GDM1 (cell line): ENCODE measurements at regions not wholly inside any gene's neighbourhood (a gene's known extent, or its start where the extent isn't known, plus 50 kb on each side); places are given as distances from the start of the nearest gene placed in this dataset.

Experiments used
- DNase-seq: peaks from one replicate; lab custom pipeline; 2025; lab: John Stamatoyannopoulos, UW

- no peak for DNase-seq
These were observed 334.3 kb upstream of the MANEA start for GRCh38 chr6:95243053-95243452.

- no peak for DNase-seq
These were observed 332.6 kb upstream of the MANEA start for GRCh38 chr6:95244751-95245150.

GRCh38 chr6:95248499-95248898, 328.8 kb upstream of the MANEA start:
- no peak for DNase-seq

GRCh38 chr6:95249175-95249574, 328.2 kb upstream of the MANEA start:
- DNase-seq: no peak

DNA sequence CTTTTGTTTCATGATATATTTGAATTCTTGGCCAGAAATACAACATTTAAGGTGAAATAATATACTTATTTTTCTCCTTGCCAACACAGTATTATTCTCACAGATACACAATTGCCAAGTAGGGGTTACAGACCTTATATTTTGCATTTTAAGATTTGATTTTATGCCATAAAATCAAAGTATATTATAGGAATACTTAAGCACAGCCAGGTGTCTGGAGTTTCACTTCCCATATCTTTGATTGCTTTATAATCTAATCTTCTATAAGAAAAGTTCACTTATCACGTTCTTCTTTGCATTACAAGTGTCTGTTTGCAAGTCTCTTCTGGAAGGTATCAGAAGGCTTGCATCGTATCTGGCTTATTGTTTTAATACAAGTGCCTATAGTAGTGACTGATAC, 327.7 kb upstream of the MANEA start:
- no peak for DNase-seq

DNA sequence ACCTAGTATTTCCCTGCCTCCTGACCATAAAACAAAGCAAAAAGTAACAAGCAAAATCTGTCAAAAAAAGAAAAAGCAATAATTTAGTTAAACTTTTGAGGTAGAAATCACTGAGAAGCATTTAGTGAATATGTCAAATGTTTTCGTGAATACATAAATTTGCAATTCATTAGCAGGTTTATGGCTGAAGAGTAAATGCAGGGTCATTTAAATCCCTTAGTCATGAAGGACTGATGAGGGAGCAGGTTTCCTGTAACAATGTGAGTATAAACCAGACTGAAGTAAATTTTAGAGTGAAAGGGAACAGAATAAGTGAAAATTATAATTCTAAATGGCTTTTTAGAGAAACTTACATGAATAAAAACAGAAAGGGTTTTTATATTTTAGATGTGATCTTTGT, 313.5 kb upstream of the MANEA start:
- no peak for DNase-seq

- DNase-seq: no peak
These were observed 310.6 kb upstream of the MANEA start for GRCh38 chr6:95266537-95267258.

DNA sequence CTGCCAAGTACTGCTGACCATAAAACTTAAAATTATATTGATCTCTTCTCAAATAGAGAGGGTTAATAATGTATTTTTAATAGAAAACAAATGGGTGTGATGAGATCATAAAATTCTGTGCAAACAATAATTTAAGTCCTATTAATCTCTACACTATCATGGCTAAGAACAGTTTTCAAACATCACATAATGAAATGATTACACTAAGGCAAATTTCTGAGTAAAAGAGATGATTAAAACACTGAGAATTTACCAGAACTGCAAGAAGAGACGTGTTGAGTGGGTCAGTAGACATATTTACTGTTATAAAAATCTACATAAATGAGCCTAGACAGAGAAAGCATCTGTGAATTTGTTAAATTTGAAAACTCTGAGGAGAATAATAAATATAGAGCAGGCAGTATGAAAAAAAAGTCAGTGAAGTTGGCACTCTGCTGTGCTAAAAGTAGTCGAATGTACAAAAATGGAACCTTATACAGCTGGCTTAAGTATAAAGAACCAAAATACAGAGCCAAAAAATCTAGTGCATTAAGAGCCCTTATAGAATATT, 302.6 kb upstream of the MANEA start:
- no peak for DNase-seq

GRCh38 chr6:95279616-95280015, 297.7 kb upstream of the MANEA start:
- no peak for DNase-seq

DNA sequence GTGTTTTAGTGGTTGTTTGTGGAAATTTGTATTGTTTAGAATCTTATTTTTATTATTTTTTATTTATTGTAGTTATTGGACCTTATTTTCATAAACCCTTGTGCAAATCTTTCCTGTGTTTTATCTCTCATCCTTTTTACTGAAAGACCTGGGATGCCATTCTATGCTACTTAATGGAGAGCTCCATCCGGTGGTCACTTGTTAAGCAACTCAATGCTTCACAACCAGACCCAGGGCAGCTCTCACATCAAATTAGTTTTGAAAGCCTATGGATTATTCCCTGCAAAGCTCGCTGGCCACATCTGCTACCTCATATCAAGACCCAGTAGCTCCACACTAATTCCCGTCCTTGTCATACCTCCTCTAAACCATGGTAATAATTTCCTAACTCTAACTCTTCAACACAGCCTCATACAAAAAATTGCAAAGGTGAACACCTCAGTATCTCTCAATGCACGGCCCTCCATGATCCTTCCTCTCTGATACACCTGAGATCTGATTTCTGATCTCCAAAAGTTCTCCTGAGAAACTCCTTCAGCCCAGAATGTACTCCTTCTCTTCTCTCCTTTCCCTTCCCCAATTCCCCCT, 296.6 kb upstream of the MANEA start:
- DNase-seq: no peak

DNA sequence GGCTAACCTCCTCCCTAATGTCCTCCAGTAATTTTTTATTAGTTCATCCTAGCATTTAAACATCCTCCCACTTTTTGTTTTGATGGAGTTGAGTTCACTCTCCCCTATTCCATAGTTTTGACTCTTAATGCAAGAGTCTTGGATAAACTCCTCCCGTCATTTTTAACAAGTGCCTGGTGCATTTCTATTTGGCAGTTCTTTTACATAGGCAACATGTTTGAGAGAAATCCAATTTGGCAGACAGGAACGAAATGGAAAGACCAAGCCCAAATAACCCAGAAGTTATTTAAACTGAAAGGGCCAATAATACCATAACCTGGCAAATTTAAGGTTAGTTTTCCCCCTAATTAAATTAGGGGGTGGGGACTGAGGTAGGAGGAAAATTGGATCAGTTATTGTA, 291.5 kb upstream of the MANEA start:
- DNase-seq: no peak

- DNase-seq: no peak
These were observed 290.5 kb upstream of the MANEA start for GRCh38 chr6:95286874-95287273.

DNA sequence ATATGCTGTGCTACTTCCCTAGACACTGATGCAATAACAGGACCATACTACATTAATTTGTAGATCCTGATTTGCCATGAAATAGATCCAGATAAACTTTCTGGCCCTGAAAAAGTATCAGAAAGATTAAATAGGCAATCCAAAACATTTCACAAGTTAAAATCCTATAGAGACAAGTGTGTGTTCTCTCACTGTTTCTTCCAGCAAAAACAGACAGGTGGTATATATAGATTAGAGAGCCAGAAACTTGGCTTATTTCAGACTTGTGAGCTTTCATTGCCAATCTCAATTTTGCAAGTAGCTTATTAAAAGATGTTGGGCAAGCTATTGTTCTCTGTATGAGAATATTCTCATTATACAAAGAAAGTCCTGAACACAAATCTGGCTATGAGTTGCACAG, 289.1 kb upstream of the MANEA start:
- no peak for DNase-seq

- no peak for DNase-seq
These were observed 285.3 kb upstream of the MANEA start for GRCh38 chr6:95292011-95292410.

DNA sequence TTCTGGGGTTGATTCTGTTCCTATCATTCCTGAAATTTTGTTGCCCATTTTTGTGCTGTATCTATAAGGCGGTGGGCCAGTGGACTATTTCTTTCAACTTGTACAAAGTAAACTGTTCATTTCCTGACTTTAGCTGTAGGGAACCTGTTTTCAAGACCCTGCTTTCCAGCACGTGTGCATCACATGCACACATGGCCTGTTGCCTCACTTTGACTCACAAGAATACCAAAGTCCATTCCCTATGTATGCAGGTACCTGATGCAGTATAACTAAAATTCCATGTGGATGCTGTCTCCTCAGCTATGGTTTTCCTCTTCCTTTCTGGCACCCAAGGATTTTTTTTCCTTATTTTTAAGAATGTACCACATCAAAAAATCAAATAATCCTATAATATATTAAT, 284.1 kb upstream of the MANEA start:
- no peak for DNase-seq

DNA sequence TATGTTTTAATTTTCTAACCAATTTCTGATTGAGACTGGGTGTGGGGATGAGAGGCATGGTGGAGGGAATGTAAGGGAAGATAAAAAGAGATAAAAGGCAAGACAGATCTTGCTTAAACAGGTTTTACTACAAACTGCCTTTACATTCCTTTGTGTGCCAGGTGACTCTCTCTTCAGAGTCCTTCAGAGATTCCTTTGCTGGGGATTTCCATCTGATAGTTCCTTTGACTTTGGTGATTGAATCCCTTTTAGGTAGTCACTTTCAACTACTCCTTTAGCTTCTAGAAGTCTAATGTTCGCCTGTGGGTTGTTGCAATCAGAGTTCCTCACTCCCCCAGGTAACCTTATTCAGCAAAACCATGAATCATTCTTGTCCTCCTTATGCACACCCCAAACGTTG, 283.3 kb upstream of the MANEA start:
- DNase-seq: no peak

DNA sequence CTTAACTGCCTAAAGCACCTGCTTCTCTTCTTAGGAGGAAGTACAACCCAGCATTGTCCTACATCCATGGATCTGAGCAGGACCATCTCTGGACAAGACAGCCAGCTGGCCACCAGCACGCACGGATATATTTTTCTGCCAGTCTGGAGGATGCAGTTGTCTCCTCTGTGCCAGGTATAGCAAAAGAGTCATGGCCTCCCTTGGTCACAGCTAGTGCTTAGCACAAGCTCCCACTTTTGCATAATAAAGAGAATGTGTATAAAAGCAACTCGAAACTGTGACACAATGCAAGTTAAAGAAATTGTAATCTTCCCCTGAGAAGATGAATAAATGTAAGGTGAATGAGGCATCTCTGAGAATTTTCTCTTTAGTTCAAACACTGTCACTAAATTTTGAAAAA, 267.8 kb upstream of the MANEA start:
- DNase-seq: no peak

DNA sequence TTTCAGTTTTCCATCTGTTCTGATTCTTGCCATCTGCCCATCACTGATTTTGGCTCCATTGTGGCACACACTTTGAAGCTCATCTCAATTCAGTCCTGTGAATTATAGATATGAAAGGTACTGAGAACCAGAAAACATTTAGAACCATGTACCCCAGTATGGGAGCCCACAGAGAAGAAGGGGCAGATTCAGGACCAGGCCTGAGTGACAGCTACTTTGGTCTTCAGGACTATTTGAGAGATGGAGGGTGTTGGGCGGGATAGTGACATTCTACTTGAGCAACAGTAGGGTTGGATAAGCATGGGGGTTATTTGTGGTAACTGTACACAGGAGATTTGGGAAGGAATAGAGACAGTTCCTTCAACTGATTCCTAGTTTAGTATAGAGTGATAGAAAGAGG, 259.2 kb upstream of the MANEA start:
- no peak for DNase-seq

DNA sequence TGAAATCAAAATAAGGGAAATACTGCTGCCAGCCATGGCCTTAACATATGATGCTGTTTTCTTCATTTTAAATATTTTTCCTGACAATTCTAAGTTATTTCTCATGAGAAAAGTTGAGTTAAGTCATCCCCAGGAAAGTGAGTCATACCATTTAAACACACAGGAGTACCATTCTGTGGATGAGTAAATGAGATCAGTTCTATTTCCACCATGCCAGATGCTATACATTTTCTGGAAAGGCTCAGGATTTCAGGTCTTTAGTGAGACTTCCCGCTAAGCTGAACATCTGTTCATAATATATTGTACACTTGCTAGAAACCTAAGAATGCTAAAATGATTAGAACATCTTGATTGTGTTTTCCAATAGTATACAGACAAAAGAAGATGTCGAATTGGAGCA, 256.2 kb upstream of the MANEA start:
- no peak for DNase-seq

DNA sequence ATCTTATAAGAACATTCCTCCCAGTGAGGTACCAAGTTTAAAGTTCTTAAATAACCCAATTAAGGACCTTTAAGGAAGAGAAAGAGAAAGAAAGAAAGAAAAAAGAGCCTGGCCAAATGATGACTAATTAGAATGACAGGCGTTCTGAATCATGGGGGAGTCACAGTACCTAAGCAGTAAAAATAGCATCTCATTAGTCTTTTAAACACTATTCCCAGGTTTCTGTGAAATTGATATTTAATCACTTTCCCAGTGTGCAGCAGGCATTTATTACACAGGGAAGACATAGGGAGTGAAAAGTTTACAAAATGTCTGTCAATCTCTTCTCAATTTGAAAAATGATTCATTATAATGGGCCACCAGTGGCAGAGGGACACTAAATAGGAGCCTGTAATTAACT, 251.4 kb upstream of the MANEA start:
- no peak for DNase-seq

DNA sequence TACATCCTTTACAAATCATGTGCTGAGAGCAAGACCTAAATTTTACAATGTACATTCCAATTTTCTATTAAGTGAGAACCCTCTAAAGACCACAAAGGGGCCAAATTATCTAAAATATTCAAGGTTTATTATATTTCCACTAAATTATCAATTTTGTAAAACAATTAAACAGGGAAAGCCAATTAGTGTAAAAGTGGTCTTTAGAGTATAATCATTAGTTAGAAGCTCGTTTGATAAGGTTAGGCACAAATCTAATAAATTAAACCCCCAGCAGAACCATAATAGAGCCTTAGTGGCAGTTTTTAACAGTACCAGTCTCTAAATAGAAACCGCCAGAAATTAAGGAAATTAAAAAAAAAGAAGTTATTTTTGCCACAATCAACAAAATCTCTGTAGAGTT, 249.1 kb upstream of the MANEA start:
- no peak for DNase-seq

GRCh38 chr6:95352064-95352795, 225.1 kb upstream of the MANEA start:
- no peak for DNase-seq

GRCh38 chr6:95354551-95354950, 222.8 kb upstream of the MANEA start:
- DNase-seq: no peak
